K562 (cell line): ENCODE measurements at regions not wholly inside any gene's neighbourhood (a gene's known extent, or its start where the extent isn't known, plus 50 kb on each side); places are given as distances from the start of the nearest gene placed in this dataset.

ENCODE experiments used
- ATAC-seq: fragments of 200-7000 bp; cut with Tn5 transposase; 3 replicates; pipeline ENCODE4 v1.9.1; 2020; ENCODE audit warnings: moderate library complexity
- BruUV-seq: library from RNA; stranded (reverse); fragments of 400-500 nt; replicated peaks from 2 replicates; lab custom pipeline; 2021; lab: Mats Ljungman, UMichigan
- CTCF ChIA-PET: fragments of 300-600 bp; formaldehyde crosslinking; extraction: SDS; loops from one replicate; lab custom pipeline; 2021; ENCODE audit warnings: low intra/inter-chr PET ratio; lab: Yijun Ruan, JAX
- POLR2A ChIA-PET: fragments of 300-600, 350-650 bp; sonication (Branson Sonifier 250); formaldehyde crosslinking; extraction: SDS; loops from one replicate; lab custom pipeline; 2021; ENCODE audit warnings: antibody characterized with exemption, inconsistent platforms; lab: Yijun Ruan, JAX
- DNase-seq, 4 experiments: peaks; one replicate each; pipeline versions ENCODE4 v3.0.0 to v3.0.0-alpha.2; 2011 to 2018; ENCODE audit warnings: low spot score in 3 of 4, mixed read lengths in 3 of 4; ENCODE audit errors: extremely low read depth in 1 of 4
- FAIRE-seq: peaks from 2 replicates; lab custom pipeline; 2011; peaks lifted over from hg19 to GRCh38; lab: Jason Lieb, UNC
- H2AFZ ChIP-seq: 2 replicates; pipeline ENCODE4 v1.6.0; 2011; ENCODE audit warnings: low read depth, low read length, control low read depth, inconsistent platforms
- H3K27ac ChIP-seq: fragments of 200-600 bp; 3 replicates; pipeline ENCODE4 v1.8.0; 2011; ENCODE audit warnings: low read depth, mild to moderate bottlenecking, control low read depth, inconsistent platforms, low read length, moderate library complexity, mixed read lengths; ENCODE audit errors: extremely low read depth
- H3K27me3 ChIP-seq, 2 experiments: fragments of 300-600 bp in 1 of 2; 2 replicates in 1 of 2; 3 replicates in 1 of 2; pipeline versions ENCODE4 v1.6.0 to v1.8.0; 2011; ENCODE audit warnings: inconsistent platforms in 2 of 2, low read length in 2 of 2, mild to moderate bottlenecking in 1 of 2, mixed read lengths in 1 of 2, moderate library complexity in 1 of 2; ENCODE audit not compliant: control insufficient read depth in 2 of 2, insufficient read depth in 2 of 2
- H3K36me3 ChIP-seq: fragments of 300-600 bp; 3 replicates; pipeline ENCODE4 v1.8.0; 2011; ENCODE audit warnings: mild to moderate bottlenecking, low read length, inconsistent platforms; ENCODE audit not compliant: control insufficient read depth, insufficient read depth
- H3K4me1 ChIP-seq, 2 experiments: fragments of 200-600 bp in 1 of 2; replicated peaks in 1 of 2; 2 replicates in 1 of 2; 3 replicates in 1 of 2; pipeline versions ENCODE4 v1.5.1 to v1.8.0; 2011; ENCODE audit warnings: inconsistent platforms in 2 of 2, low read length in 2 of 2, mild to moderate bottlenecking in 1 of 2, mixed read lengths in 1 of 2, moderate library complexity in 1 of 2; ENCODE audit not compliant: control insufficient read depth in 2 of 2, insufficient read depth in 2 of 2
- H3K4me2 ChIP-seq: 2 replicates; pipeline ENCODE4 v1.6.1; 2011; ENCODE audit warnings: low read length, control low read depth, inconsistent platforms, mixed read lengths; ENCODE audit not compliant: insufficient read depth
- H3K4me3 ChIP-seq: fragments of 200-600 bp; sonication (generic), shearing (Covaris generic); 2 replicates; pipeline ENCODE4 v1.5.1; 2016; ENCODE audit warnings: control low read depth, inconsistent platforms
- H3K79me2 ChIP-seq: fragments of 200-600 bp; 3 replicates; pipeline ENCODE4 v1.8.0; 2011; ENCODE audit warnings: low read length, inconsistent platforms; ENCODE audit not compliant: control insufficient read depth, insufficient read depth
- H3K9ac ChIP-seq, 2 experiments: 2 replicates each; pipeline versions ENCODE4 v1.6.0 to v1.6.1; 2011; ENCODE audit warnings: low read depth in 2 of 2, low read length in 2 of 2, control low read depth in 1 of 2, inconsistent platforms in 1 of 2, mild to moderate bottlenecking in 1 of 2, mixed read lengths in 1 of 2; ENCODE audit not compliant: insufficient read depth in 1 of 2
- H3K9me1 ChIP-seq: one replicate; pipeline ENCODE4 v1.6.0; 2011; ENCODE audit warnings: inconsistent platforms, mild to moderate bottlenecking, low read length, moderate library complexity; ENCODE audit not compliant: control insufficient read depth, insufficient read depth
- H3K9me3 ChIP-seq: replicated peaks from 2 replicates; pipeline ENCODE4 v1.5.1; 2011; ENCODE audit warnings: low read depth, low read length, inconsistent platforms; ENCODE audit not compliant: control insufficient read depth, insufficient read depth
- H4K20me1 ChIP-seq: replicated peaks from 2 replicates; pipeline ENCODE4 v1.6.1; 2011; ENCODE audit warnings: low read length, inconsistent platforms, mixed read lengths; ENCODE audit not compliant: control insufficient read depth, insufficient read depth
- ATF6 ChIP-seq: sonication (generic); formaldehyde crosslinking; IDR thresholded peaks from 2 replicates; pipeline ENCODE4 v1.4.0; 2020; ENCODE audit warnings: mild to moderate bottlenecking, missing genetic modification reagents
- CTCF ChIP-seq, 3 experiments: IDR thresholded peaks in 2 of 3; conservative IDR thresholded peaks in 1 of 3; 2 replicates each; pipeline ENCODE4 v1.5.1; 2011 to 2012; ENCODE audit warnings: low read length in 3 of 3, mild to moderate bottlenecking in 3 of 3, control low read depth in 2 of 3, improper control_type of control experiment in 1 of 3, inconsistent platforms in 1 of 3, low read depth in 1 of 3, mixed read lengths in 1 of 3, moderate library complexity in 1 of 3; ENCODE audit not compliant: insufficient read depth in 2 of 3
- HMBOX1 ChIP-seq: sonication (generic); IDR thresholded peaks from 2 replicates; pipeline ENCODE4 v1.6.1; 2016
- KAT7 ChIP-seq: sonication (generic); formaldehyde crosslinking; IDR thresholded peaks from 2 replicates; pipeline ENCODE4 v1.8.0; 2022; ENCODE audit warnings: missing genetic modification reagents, mild to moderate bottlenecking, borderline replicate concordance
- NR4A1 ChIP-seq, 2 experiments: fragments of 250-450 bp in 1 of 2; fragments of 450-650 bp in 1 of 2; sonication (Bioruptor Pico) in 1 of 2; IDR thresholded peaks; 2 replicates each; pipeline versions ENCODE4 v1.4.0 to v1.6.1; 2016 to 2020; ENCODE audit warnings: mild to moderate bottlenecking in 2 of 2, missing compliant biosample characterization in 1 of 2, missing genetic modification characterization in 1 of 2, moderate library complexity in 1 of 2
- TAF15 ChIP-seq: fragments of 200-400 bp; formaldehyde crosslinking; IDR thresholded peaks from 2 replicates; pipeline ENCODE4 v1.6.1; 2017; ENCODE audit warnings: mild to moderate bottlenecking, low read depth, low read length, moderate library complexity
- TCFL5 ChIP-seq: fragments of 250-450 bp; sonication (Bioruptor Pico); conservative IDR thresholded peaks from 2 replicates; pipeline ENCODE4 v1.6.1; 2021; ENCODE audit warnings: mild to moderate bottlenecking, moderate library complexity, matching md5 sums
- in situ Hi-C: fragments of 300-500 bp; cut with MboI; formaldehyde crosslinking; loops from 4 replicates; pipeline ENCODE4 v1.15.0; 2018; ENCODE audit warnings: inconsistent platforms, mixed read lengths
- intact Hi-C: fragments of 100-400 bp; cut with micrococcal nuclease; formaldehyde crosslinking; loops from 2 replicates; pipeline ENCODE4 v1.14.2; 2022

GRCh38 chrX:108833993-108834392 lies 97.6 kb upstream of the IRS4 start (continued):
- TF ChIP-seq ATF6 (CRISPR knock-in tag) (no peak), KAT7 (no peak), HMBOX1 (no peak)

- Histone ChIP-seq H3K36me3 (no peaks in the 10 kb centered on the region), H3K79me2 (no peaks in the 10 kb centered on the region), H3K27me3 (no peaks in the 10 kb centered on the region), H3K4me1 (no peaks in the 10 kb centered on the region), H3K4me2 (no peak overlapping the region), H3K9me3 (no peaks in the 10 kb centered on the region), H2AFZ (no peak overlapping the region), H3K9ac (no peak overlapping the region), H3K9me1 (no peaks in the 10 kb centered on the region), H3K4me3 (no peak overlapping the region), H4K20me1 (no peaks in the 10 kb centered on the region), H3K27ac (no peak overlapping the region)
- intact Hi-C loops (no loop called here), in situ Hi-C loops (no loop called here)
- no TSS peak for BruUV-seq
- peak; percentile 1 to 5 (median 2) for DNase-seq
- FAIRE-seq = no peak
- ChIA-PET POLR2A (no interaction called here), CTCF (interaction anchor here (0.6 kb wide), 1 partner anchor 591 kb away, joined by 3 read pairs; no protein-coding TSS in a partner anchor)
- TF ChIP-seq CTCF (IDR thresholded peaks at IDR 0.05 in 2 of 3, conservative IDR thresholded peaks at IDR 0.05 in 1 of 3; ENCODE audit: insufficient read depth in 2 of 3, low read depth in 1 of 3, low read length in 3 of 3) (peak in 2 of 3 experiments; percentile 29 to 72; a peak in 3 of 6 replicates), TCFL5 (no peak), NR4A1 (CRISPR knock-in tag; IDR thresholded peaks at IDR 0.05) (no peak), NR4A1 (tag; IDR thresholded peaks at IDR 0.05) (no peak), TAF15 (no peak)
- ATAC-seq = no peak
Observed at GRCh38 chrX:108811891-108812290, 75.5 kb upstream of the IRS4 start.
